RWPE2 (cell line): ENCODE measurements at regions not wholly inside any gene's neighbourhood (a gene's known extent, or its start where the extent isn't known, plus 50 kb on each side); places are given as distances from the start of the nearest gene placed in this dataset.

Source experiments
- ATAC-seq: fragments of 200-7000 bp; cut with Tn5 transposase; 3 replicates; pipeline ENCODE4 v1.9.1; 2021; ENCODE audit warnings: low read depth
- DNase-seq: peaks from one replicate; pipeline ENCODE4 v3.0.0-alpha.2; 2020; ENCODE audit warnings: low spot score
- H3K27ac ChIP-seq: fragments of 450-650 bp; 2 replicates; pipeline ENCODE4 v1.5.1; 2017; ENCODE audit warnings: mild to moderate bottlenecking; ENCODE audit not compliant: poor library complexity, severe bottlenecking
- H3K27me3 ChIP-seq: fragments of 250-450 bp; sonication (Bioruptor Pico); 2 replicates; pipeline ENCODE4 v1.5.1; 2021; ENCODE audit warnings: mild to moderate bottlenecking, moderate library complexity; ENCODE audit not compliant: insufficient read depth, poor library complexity, severe bottlenecking
- H3K36me3 ChIP-seq: fragments of 250-450 bp; sonication (Bioruptor Pico); 2 replicates; pipeline ENCODE4 v1.5.1; 2020; ENCODE audit warnings: low read depth, mild to moderate bottlenecking, moderate library complexity
- H3K4me1 ChIP-seq: fragments of 250-450 bp; sonication (Bioruptor Pico); 2 replicates; pipeline ENCODE4 v1.5.1; 2021; ENCODE audit warnings: mild to moderate bottlenecking, moderate library complexity; ENCODE audit not compliant: insufficient read depth, poor library complexity, severe bottlenecking
- H3K4me3 ChIP-seq: fragments of 250-450 bp; sonication (Bioruptor Pico); 2 replicates; pipeline ENCODE4 v1.5.1; 2021; ENCODE audit warnings: mild to moderate bottlenecking, moderate library complexity; ENCODE audit not compliant: severe bottlenecking
- H3K9me3 ChIP-seq: fragments of 250-450 bp; sonication (Bioruptor Pico); 2 replicates; pipeline ENCODE4 v1.5.1; 2021; ENCODE audit warnings: mild to moderate bottlenecking, moderate library complexity; ENCODE audit not compliant: severe bottlenecking
- TF ChIP-seq, protein P1 (sequence below): fragments of 450-650 bp; IDR thresholded peaks from one replicate; pipeline ENCODE4 v1.5.1; 2017; ENCODE audit warnings: mild to moderate bottlenecking, moderate library complexity; ENCODE audit not compliant: poor library complexity, severe bottlenecking

GRCh38 chr5:62942384-62942783 is 363.8 kb downstream of the LRRC70 start:
- no peaks in the 10 kb centered on the region for H3K9me3 ChIP-seq
- TF ChIP-seq, protein P1, sequence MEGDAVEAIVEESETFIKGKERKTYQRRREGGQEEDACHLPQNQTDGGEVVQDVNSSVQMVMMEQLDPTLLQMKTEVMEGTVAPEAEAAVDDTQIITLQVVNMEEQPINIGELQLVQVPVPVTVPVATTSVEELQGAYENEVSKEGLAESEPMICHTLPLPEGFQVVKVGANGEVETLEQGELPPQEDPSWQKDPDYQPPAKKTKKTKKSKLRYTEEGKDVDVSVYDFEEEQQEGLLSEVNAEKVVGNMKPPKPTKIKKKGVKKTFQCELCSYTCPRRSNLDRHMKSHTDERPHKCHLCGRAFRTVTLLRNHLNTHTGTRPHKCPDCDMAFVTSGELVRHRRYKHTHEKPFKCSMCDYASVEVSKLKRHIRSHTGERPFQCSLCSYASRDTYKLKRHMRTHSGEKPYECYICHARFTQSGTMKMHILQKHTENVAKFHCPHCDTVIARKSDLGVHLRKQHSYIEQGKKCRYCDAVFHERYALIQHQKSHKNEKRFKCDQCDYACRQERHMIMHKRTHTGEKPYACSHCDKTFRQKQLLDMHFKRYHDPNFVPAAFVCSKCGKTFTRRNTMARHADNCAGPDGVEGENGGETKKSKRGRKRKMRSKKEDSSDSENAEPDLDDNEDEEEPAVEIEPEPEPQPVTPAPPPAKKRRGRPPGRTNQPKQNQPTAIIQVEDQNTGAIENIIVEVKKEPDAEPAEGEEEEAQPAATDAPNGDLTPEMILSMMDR, result no peak
- H3K27me3 ChIP-seq, result peaks cover under 1% of the 10 kb centered on the region
- ATAC-seq, result no peak
- no peak overlapping the region for H3K27ac ChIP-seq
- H3K36me3 ChIP-seq, result no peaks in the 10 kb centered on the region
- DNase-seq, result no peak
- H3K4me3 ChIP-seq, result no peak overlapping the region
- H3K4me1 ChIP-seq, result no peaks in the 10 kb centered on the region

GRCh38 chr5:62938927-62939326 is 360.3 kb downstream of the LRRC70 start:
- no peaks in the 10 kb centered on the region for H3K36me3 ChIP-seq
- H3K9me3 ChIP-seq, result no peaks in the 10 kb centered on the region
- DNase-seq, result no peak
- H3K27me3 ChIP-seq, result no peaks in the 10 kb centered on the region
- no peak overlapping the region for H3K4me3 ChIP-seq
- ATAC-seq, result no peak
- H3K27ac ChIP-seq, result no peak overlapping the region
- H3K4me1 ChIP-seq, result no peaks in the 10 kb centered on the region
- TF ChIP-seq, protein P1, result no peak

DNA sequence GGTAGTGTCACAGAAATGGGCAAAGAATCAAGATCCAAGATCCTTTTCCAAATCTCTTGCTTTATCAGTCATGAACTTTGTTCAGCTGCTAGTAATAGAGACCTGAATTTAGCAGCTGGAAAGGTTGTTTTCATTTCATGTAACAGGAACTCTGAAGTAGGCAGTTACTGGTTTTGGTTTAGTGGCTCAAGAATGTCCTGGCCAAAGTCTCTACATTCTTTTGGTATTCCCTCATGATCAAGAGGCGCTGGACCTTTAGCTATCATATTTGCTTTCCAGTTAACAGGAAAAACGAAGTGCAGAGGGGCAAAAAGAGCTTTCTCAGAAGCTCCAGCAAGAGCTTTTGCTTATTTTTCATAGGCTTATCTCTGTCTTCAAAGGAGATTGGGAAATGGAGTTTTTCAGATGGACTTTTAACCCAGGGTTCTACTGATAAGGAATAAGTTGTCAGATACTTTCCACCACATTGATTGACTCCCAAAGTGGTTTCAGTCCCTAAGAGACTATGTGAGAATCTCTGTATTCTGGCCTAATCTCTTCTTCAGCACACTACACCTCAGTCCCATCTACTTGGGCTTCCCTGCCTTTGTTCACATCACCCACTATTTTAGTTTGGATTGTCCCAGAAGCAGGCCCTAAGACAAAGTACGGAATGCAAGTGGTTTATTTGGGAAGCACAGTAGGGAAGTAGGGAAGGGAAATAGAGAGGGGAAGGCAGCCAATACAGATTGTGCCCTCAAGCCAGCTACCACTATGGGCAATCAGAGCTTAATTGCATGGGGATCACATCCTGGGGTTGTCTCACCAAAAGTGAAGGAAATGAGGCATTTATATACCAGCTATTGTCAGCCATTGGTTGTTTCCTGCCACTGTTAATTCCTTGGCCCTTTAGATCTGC is 359.3 kb downstream of the LRRC70 start:
- H3K4me1 ChIP-seq, result no peaks in the 10 kb centered on the region
- DNase-seq (no peak), ATAC-seq (no peak)
- no peaks in the 10 kb centered on the region for H3K9me3 ChIP-seq
- peaks cover 1% of the 10 kb centered on the region for H3K27me3 ChIP-seq
- no peak overlapping the region for H3K27ac ChIP-seq
- TF ChIP-seq, protein P1, result no peak
- no peaks in the 10 kb centered on the region for H3K36me3 ChIP-seq
- no peak overlapping the region for H3K4me3 ChIP-seq

- Histone ChIP-seq H3K27me3 (peaks cover 5% of the 10 kb centered on the region), H3K4me3 (no peak overlapping the region), H3K4me1 (no peaks in the 10 kb centered on the region), H3K9me3 (no peaks in the 10 kb centered on the region), H3K27ac (no peak overlapping the region), H3K36me3 (no peaks in the 10 kb centered on the region)
- ATAC-seq, result no peak
- TF ChIP-seq, protein P1, result no peak
- no peak for DNase-seq
These were observed 357.0 kb downstream of the LRRC70 start for GRCh38 chr5:62935660-62936059.

- Histone ChIP-seq H3K4me3 (no peak overlapping the region), H3K4me1 (no peaks in the 10 kb centered on the region), H3K9me3 (no peaks in the 10 kb centered on the region), H3K27me3 (peaks cover 5% of the 10 kb centered on the region), H3K36me3 (no peaks in the 10 kb centered on the region), H3K27ac (no peak overlapping the region)
- ATAC-seq (no peak), DNase-seq (no peak)
- TF ChIP-seq, protein P1, result no peak
These were observed 355.7 kb downstream of the LRRC70 start for GRCh38 chr5:62934319-62934718.
